ENCODE measurements at regions not wholly inside any gene's neighbourhood (a gene's known extent, or its start where the extent isn't known, plus 50 kb on each side); places are given as distances from the start of the nearest gene placed in this dataset.

DNA sequence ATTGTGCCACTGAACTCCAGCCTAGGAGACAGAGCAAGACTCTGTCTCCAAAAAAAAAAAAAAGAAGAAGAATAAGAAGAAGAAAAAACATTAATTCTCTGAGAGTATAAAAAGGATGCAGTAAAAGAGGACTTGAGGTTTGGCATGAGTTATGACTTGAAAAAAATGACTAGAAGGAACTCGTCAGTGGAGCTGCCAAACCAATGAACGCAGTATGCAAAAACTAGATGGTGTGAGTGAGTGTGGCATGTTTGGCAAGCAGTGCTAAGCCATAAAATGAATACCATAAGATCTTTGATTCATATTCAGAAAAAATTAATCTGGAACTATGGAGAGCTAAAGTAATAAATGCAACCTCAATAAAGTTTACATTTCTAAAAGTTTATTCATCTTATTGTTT is 68.6 kb upstream of the MEOX2 start:
- ChIA-PET POLR2A (no interaction called here), CTCF (no interaction called here)
- no peak for TF ChIP-seq ZNF384 (IDR thresholded peaks at IDR 0.05)
- TF ChIP-seq PKNOX1 (IDR thresholded peaks at IDR 0.05) = no peak
- DNase-seq (ENCODE audit: extremely low spot score) = no peak

DNA sequence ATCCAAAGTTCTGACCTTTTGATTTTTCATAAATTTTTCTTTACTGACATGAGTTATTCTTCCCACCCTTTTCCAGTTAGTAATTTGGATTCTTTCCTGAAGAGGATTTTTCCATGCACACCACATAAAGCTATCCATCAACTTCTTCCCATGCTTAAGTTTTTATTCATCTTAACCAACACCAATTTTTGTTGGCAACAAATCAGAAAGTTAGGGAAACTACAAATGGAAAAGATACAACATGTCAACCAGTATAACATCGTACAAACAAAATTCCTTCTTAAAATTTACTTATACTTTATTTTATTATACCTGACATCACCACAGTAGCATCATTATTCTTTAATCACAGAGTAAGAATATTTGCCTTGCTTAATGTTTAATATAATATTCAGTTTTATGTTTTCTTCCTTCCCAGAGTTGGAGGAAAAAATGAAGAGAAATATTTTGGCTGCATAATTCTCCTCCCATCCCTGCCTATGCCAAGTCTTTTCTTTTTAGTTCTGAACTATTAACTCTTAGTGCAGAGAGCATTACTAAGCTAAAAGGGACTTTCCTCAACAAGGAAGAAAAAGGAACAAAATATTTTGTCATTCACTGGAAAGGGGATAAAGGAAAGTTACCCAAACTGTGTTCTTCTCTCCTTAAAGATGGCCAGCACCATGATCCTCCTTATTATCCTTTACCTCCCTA is 67.5 kb upstream of the MEOX2 start:
- ChIA-PET POLR2A (no interaction called here), CTCF (no interaction called here)
- TF ChIP-seq NFRKB (IDR thresholded peaks at IDR 0.05) = no peak
- no peak for TF ChIP-seq FOXA1 (IDR thresholded peaks at IDR 0.05)
- TF ChIP-seq SUZ12 (IDR thresholded peaks at IDR 0.05) = no peak
- no peak for TF ChIP-seq SP1 (IDR thresholded peaks at IDR 0.05)
- TF ChIP-seq BHLHE40 (IDR thresholded peaks at IDR 0.05; ENCODE audit: borderline replicate concordance) = no peak
- TF ChIP-seq CTBP1 (IDR thresholded peaks at IDR 0.05; ENCODE audit: borderline replicate concordance) = no peak
- TF ChIP-seq ELF4 (IDR thresholded peaks at IDR 0.05) = no peak
- no peak for TF ChIP-seq TARDBP (IDR thresholded peaks at IDR 0.05)
- no peak for DNase-seq (ENCODE audit: extremely low spot score)

DNA sequence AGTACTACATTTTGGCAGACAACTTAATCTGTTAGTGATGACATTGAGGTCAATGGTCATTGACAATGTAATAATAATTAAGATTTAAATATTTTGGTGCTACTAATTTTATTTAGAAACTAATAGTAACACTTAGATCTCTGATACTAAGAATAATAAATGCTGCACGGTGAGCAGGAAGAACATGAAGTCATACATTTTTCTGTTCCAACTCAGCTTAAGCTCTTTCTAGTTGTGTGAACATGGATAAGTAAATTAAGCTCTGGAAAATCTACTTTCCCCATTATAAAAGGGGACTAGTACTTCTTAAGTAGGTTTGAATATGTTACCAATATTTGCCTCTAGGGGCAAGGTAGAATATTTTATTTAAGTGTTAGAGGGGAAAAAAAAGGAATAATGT is 65.9 kb upstream of the MEOX2 start:
- CTCF ChIA-PET = no interaction called here
- no peak for DNase-seq (ENCODE audit: extremely low spot score)
- TF ChIP-seq ELF4 (IDR thresholded peaks at IDR 0.05) (no peak), LEF1 (IDR thresholded peaks at IDR 0.05; ENCODE audit: borderline replicate concordance) (no peak), BHLHE40 (IDR thresholded peaks at IDR 0.05; ENCODE audit: borderline replicate concordance) (no peak), FOXM1 (IDR thresholded peaks at IDR 0.05; ENCODE audit: borderline replicate concordance) (no peak), SP1 (IDR thresholded peaks at IDR 0.05) (no peak), ZNF384 (IDR thresholded peaks at IDR 0.05) (no peak), CTBP1 (IDR thresholded peaks at IDR 0.05; ENCODE audit: borderline replicate concordance) (no peak), L3MBTL2 (conservative IDR thresholded peaks at IDR 0.05) (no peak), ARNT (IDR thresholded peaks at IDR 0.05) (no peak), HDGF (IDR thresholded peaks at IDR 0.05; ENCODE audit: borderline replicate concordance) (no peak), TARDBP (IDR thresholded peaks at IDR 0.05) (no peak), SUZ12 (IDR thresholded peaks at IDR 0.05) (no peak), PKNOX1 (IDR thresholded peaks at IDR 0.05) (no peak), FOXK2 (IDR thresholded peaks at IDR 0.05) (no peak), FOXA1 (IDR thresholded peaks at IDR 0.05) (no peak), NFRKB (IDR thresholded peaks at IDR 0.05) (no peak)
- POLR2A ChIA-PET = no interaction called here

- ChIA-PET CTCF (no interaction called here), POLR2A (no interaction called here)
- TF ChIP-seq SUZ12 (IDR thresholded peaks at IDR 0.05) = no peak
- TF ChIP-seq LEF1 (IDR thresholded peaks at IDR 0.05; ENCODE audit: borderline replicate concordance) = no peak
- no peak for TF ChIP-seq FOXK2 (IDR thresholded peaks at IDR 0.05)
- TF ChIP-seq BHLHE40 (IDR thresholded peaks at IDR 0.05; ENCODE audit: borderline replicate concordance) = no peak
- no peak for TF ChIP-seq ARNT (IDR thresholded peaks at IDR 0.05)
- TF ChIP-seq ELF4 (IDR thresholded peaks at IDR 0.05) = no peak
- no peak for TF ChIP-seq PKNOX1 (IDR thresholded peaks at IDR 0.05)
- DNase-seq (ENCODE audit: extremely low spot score) = no peak
Measured at GRCh38 chr7:15751191-15751701, 64.8 kb upstream of the MEOX2 start.

- POLR2A ChIA-PET = no interaction called here
- CTCF ChIA-PET = no interaction called here
- TF ChIP-seq LEF1 (IDR thresholded peaks at IDR 0.05; ENCODE audit: borderline replicate concordance) (no peak), L3MBTL2 (conservative IDR thresholded peaks at IDR 0.05) (no peak), CTBP1 (IDR thresholded peaks at IDR 0.05; ENCODE audit: borderline replicate concordance) (no peak), ELF4 (IDR thresholded peaks at IDR 0.05) (no peak), ARNT (IDR thresholded peaks at IDR 0.05) (no peak), BHLHE40 (IDR thresholded peaks at IDR 0.05; ENCODE audit: borderline replicate concordance) (no peak), NFRKB (IDR thresholded peaks at IDR 0.05) (no peak), SP1 (IDR thresholded peaks at IDR 0.05) (no peak), FOXM1 (IDR thresholded peaks at IDR 0.05; ENCODE audit: borderline replicate concordance) (no peak), HDGF (IDR thresholded peaks at IDR 0.05; ENCODE audit: borderline replicate concordance) (no peak), ZNF384 (IDR thresholded peaks at IDR 0.05) (no peak), FOXA1 (IDR thresholded peaks at IDR 0.05) (no peak), TARDBP (IDR thresholded peaks at IDR 0.05) (no peak), SUZ12 (IDR thresholded peaks at IDR 0.05) (no peak)
- no peak for DNase-seq (ENCODE audit: extremely low spot score)
Measured at GRCh38 chr7:15750727-15751126, 64.2 kb upstream of the MEOX2 start.

DNA sequence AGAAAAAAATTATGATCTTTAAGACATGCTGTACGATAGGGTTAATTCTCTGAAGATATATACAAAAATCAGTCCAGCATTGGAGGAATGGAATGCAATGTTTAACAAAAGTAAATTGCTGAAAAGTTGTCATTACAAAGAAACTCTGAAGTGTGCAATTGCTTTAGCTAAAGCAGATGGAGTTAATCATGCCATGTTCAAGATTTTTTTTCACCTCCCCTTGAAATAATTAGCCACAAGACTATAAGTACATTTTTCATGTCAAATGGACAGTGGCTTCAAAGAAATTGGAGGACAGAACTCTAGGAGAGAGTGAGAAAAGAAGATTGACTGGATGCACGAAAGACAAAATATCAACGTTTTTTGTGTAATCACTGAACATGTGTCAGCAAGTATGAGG is 63.1 kb upstream of the MEOX2 start:
- ChIA-PET CTCF (no interaction called here), POLR2A (no interaction called here)
- TF ChIP-seq CTBP1 (IDR thresholded peaks at IDR 0.05; ENCODE audit: borderline replicate concordance) (no peak), ZNF384 (IDR thresholded peaks at IDR 0.05) (no peak), BHLHE40 (IDR thresholded peaks at IDR 0.05; ENCODE audit: borderline replicate concordance) (no peak), FOXM1 (IDR thresholded peaks at IDR 0.05; ENCODE audit: borderline replicate concordance) (no peak), ELF4 (IDR thresholded peaks at IDR 0.05) (no peak), TARDBP (IDR thresholded peaks at IDR 0.05) (no peak), FOXK2 (IDR thresholded peaks at IDR 0.05) (no peak), LEF1 (IDR thresholded peaks at IDR 0.05; ENCODE audit: borderline replicate concordance) (no peak), HDGF (IDR thresholded peaks at IDR 0.05; ENCODE audit: borderline replicate concordance) (no peak), ARNT (IDR thresholded peaks at IDR 0.05) (no peak), PKNOX1 (IDR thresholded peaks at IDR 0.05) (no peak), FOXA1 (IDR thresholded peaks at IDR 0.05) (no peak), NFRKB (IDR thresholded peaks at IDR 0.05) (no peak)
- no peak for DNase-seq (ENCODE audit: extremely low spot score)
